Liver (tissue), 3 donors: ENCODE measurements at regions not wholly inside any gene's neighbourhood (a gene's known extent, or its start where the extent isn't known, plus 50 kb on each side); places are given as distances from the start of the nearest gene placed in this dataset.

Experiments used
- SP1 ChIP-seq: IDR thresholded peaks from 2 replicates; pipeline ENCODE4 v1.6.1; 2018; ENCODE audit warnings: antibody characterized with exemption, mild to moderate bottlenecking
- TF ChIP-seq, protein P1 (sequence below): fragments of 150-350 bp; IDR thresholded peaks from 2 replicates; pipeline ENCODE4 v1.5.1; 2017; ENCODE audit warnings: improper control_type of control experiment, low read depth, low read length; ENCODE audit not compliant: missing input control
- donor health status: healthy.
- donor health status: healthy.

DNA sequence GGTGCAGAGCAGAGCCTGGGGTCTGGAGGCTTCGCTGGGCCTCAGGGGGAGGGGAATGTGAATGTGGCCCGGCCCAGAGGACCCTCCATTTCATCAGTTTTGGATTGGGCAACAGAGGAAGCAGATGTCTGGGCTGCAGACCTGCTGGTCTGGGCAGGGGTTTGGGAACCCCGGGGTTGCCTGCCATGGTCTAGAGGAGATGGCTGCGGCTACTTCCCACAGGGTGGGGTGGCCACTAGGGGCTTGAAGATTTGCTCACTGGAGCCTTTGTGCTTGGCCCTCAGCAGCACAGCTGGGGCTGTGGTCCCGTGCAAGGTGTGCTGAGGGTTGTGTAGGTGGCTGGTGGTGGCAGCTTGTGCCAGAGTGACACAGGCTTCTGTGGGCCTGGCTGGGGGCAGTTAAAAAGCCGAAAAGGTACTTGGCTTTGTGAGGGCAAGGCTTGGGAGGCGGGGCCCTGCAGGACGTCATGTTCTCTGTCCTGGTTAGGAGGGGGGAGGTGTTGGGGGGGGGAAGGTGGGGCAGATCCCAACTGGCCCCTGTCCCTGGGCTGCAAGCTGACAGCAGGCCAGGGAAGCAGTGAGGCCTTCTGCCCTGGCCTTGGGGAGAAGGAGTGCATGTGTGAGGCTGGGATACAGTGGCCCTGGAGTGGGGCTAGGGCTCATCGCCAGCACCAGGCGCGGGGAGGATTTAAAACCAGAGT lies 98.0 kb downstream of the KPNA2 start:
- TF ChIP-seq, protein P1, sequence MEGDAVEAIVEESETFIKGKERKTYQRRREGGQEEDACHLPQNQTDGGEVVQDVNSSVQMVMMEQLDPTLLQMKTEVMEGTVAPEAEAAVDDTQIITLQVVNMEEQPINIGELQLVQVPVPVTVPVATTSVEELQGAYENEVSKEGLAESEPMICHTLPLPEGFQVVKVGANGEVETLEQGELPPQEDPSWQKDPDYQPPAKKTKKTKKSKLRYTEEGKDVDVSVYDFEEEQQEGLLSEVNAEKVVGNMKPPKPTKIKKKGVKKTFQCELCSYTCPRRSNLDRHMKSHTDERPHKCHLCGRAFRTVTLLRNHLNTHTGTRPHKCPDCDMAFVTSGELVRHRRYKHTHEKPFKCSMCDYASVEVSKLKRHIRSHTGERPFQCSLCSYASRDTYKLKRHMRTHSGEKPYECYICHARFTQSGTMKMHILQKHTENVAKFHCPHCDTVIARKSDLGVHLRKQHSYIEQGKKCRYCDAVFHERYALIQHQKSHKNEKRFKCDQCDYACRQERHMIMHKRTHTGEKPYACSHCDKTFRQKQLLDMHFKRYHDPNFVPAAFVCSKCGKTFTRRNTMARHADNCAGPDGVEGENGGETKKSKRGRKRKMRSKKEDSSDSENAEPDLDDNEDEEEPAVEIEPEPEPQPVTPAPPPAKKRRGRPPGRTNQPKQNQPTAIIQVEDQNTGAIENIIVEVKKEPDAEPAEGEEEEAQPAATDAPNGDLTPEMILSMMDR, result no peak
- no peak for TF ChIP-seq SP1
